ENCODE measurements at regions not wholly inside any gene's neighbourhood (a gene's known extent, or its start where the extent isn't known, plus 50 kb on each side); places are given as distances from the start of the nearest gene placed in this dataset.

- Histone ChIP-seq H3K9me3 (no peaks in the 10 kb centered on the region), H3K4me3 (no peak overlapping the region), H3K27ac (no peak overlapping the region), H3K27me3 (no peaks in the 10 kb centered on the region), H3K36me3 (no peaks in the 10 kb centered on the region), H3K4me1 (no peaks in the 10 kb centered on the region)
- DNase-seq (no peak), ATAC-seq (no peak)
- intact Hi-C loops (cut with DNase I) = no loop called here
- no peak for TF ChIP-seq CTCF (IDR thresholded peaks at IDR 0.05)
Observed at GRCh38 chr2:2681085-2681484, 350.0 kb upstream of the MYT1L start.

GRCh38 chr2:2674831-2675230 lies 343.8 kb upstream of the MYT1L start:
- Histone ChIP-seq H3K27ac (no peak overlapping the region), H3K9me3 (no peaks in the 10 kb centered on the region), H3K4me3 (no peak overlapping the region), H3K27me3 (no peaks in the 10 kb centered on the region), H3K4me1 (no peaks in the 10 kb centered on the region), H3K36me3 (no peaks in the 10 kb centered on the region)
- ATAC-seq = no peak
- intact Hi-C loops (cut with DNase I) = no loop called here
- TF ChIP-seq CTCF (IDR thresholded peaks at IDR 0.05) = no peak
- DNase-seq = no peak

GRCh38 chr2:2673406-2673805 lies 342.3 kb upstream of the MYT1L start:
- intact Hi-C loops (cut with DNase I) = no loop called here
- H3K4me3 ChIP-seq = no peak overlapping the region
- no peak overlapping the region for H3K27ac ChIP-seq
- ATAC-seq = no peak
- no peaks in the 10 kb centered on the region for H3K27me3 ChIP-seq
- H3K36me3 ChIP-seq = no peaks in the 10 kb centered on the region
- no peaks in the 10 kb centered on the region for H3K4me1 ChIP-seq
- no peaks in the 10 kb centered on the region for H3K9me3 ChIP-seq
- no peak for TF ChIP-seq CTCF (IDR thresholded peaks at IDR 0.05)
- DNase-seq = no peak

GRCh38 chr2:2672249-2672648 lies 341.2 kb upstream of the MYT1L start:
- DNase-seq (no peak), ATAC-seq (no peak)
- intact Hi-C loops (cut with DNase I) = no loop called here
- Histone ChIP-seq H3K27me3 (no peaks in the 10 kb centered on the region), H3K4me3 (no peak overlapping the region), H3K36me3 (no peaks in the 10 kb centered on the region), H3K9me3 (no peaks in the 10 kb centered on the region), H3K4me1 (no peaks in the 10 kb centered on the region), H3K27ac (no peak overlapping the region)
- no peak for TF ChIP-seq CTCF (IDR thresholded peaks at IDR 0.05)

- DNase-seq (no peak), ATAC-seq (no peak)
- Histone ChIP-seq H3K9me3 (no peaks in the 10 kb centered on the region), H3K4me1 (no peaks in the 10 kb centered on the region), H3K36me3 (no peaks in the 10 kb centered on the region), H3K27ac (no peak overlapping the region), H3K4me3 (no peak overlapping the region), H3K27me3 (no peaks in the 10 kb centered on the region)
- TF ChIP-seq CTCF (IDR thresholded peaks at IDR 0.05) = no peak
- intact Hi-C loops (cut with DNase I) = no loop called here
Observed at GRCh38 chr2:2671826-2672225, 340.8 kb upstream of the MYT1L start.

GRCh38 chr2:2669316-2669715 lies 338.2 kb upstream of the MYT1L start:
- ATAC-seq = no peak
- intact Hi-C loops (cut with DNase I) = no loop called here
- no peaks in the 10 kb centered on the region for H3K9me3 ChIP-seq
- no peak for DNase-seq
- H3K4me3 ChIP-seq = no peak overlapping the region
- no peak for TF ChIP-seq CTCF (IDR thresholded peaks at IDR 0.05)
- H3K27me3 ChIP-seq = no peaks in the 10 kb centered on the region
- H3K27ac ChIP-seq = no peak overlapping the region
- H3K36me3 ChIP-seq = no peaks in the 10 kb centered on the region
- H3K4me1 ChIP-seq = no peaks in the 10 kb centered on the region

All from upper lobe of right lung (tissue), 1 donor.